WTC11 (cell line): ENCODE measurements at regions not wholly inside any gene's neighbourhood (a gene's known extent, or its start where the extent isn't known, plus 50 kb on each side); places are given as distances from the start of the nearest gene placed in this dataset.

Experiments used
- ATAC-seq: fragments of 200-7000 bp; cut with Tn5 transposase; 2 replicates; pipeline ENCODE4 v1.10.0; 2021; ENCODE audit warnings: mild to moderate bottlenecking, moderate library complexity
- CTCF ChIA-PET: fragments of 300-600 bp; sonication (Branson Sonifier 250); formaldehyde crosslinking; loops from one replicate; lab custom pipeline; 2021; ENCODE audit warnings: antibody characterized with exemption; lab: Charles Lee
- POLR2A ChIA-PET: fragments of 350-600 bp; sonication (Branson Sonifier 250); formaldehyde crosslinking; loops from one replicate; lab custom pipeline; 2021; ENCODE audit warnings: antibody characterized with exemption; lab: Charles Lee
- DNase-seq: peaks from one replicate; pipeline ENCODE4 v3.0.0; 2021; ENCODE audit warnings: low spot score
- H3K27ac Mint-ChIP-seq: 2 replicates; pipeline ENCODE4 v1.8.0; 2021; ENCODE audit warnings: mixed read lengths
- H3K27me3 Mint-ChIP-seq: 2 replicates; pipeline ENCODE4 v1.8.0; 2021; ENCODE audit warnings: low read depth, mild to moderate bottlenecking, moderate library complexity, mixed read lengths
- H3K36me3 Mint-ChIP-seq: 2 replicates; pipeline ENCODE4 v1.8.0; 2021; ENCODE audit warnings: mixed read lengths
- H3K4me1 Mint-ChIP-seq: 2 replicates; pipeline ENCODE4 v1.8.0; 2022; ENCODE audit warnings: mixed read lengths
- H3K4me3 Mint-ChIP-seq: 2 replicates; pipeline ENCODE4 v1.8.0; 2021; ENCODE audit warnings: mild to moderate bottlenecking, moderate library complexity, mixed read lengths
- H3K9me3 Mint-ChIP-seq: 2 replicates; pipeline ENCODE4 v1.8.0; 2021; ENCODE audit warnings: mixed read lengths
- CDX4 ChIP-seq: fragments of 250-450 bp; sonication (Bioruptor Pico); IDR thresholded peaks from 2 replicates; pipeline ENCODE4 v1.9.0; 2021; ENCODE audit warnings: moderate library complexity, mild to moderate bottlenecking, inconsistent platforms, borderline replicate concordance
- CREM ChIP-seq: sonication (generic); formaldehyde crosslinking; IDR thresholded peaks from 2 replicates; pipeline ENCODE4 v1.8.1; 2022; ENCODE audit warnings: mild to moderate bottlenecking, missing genetic modification reagents, moderate library complexity
- EMX1 ChIP-seq: fragments of 250-450 bp; sonication (Bioruptor Pico); IDR thresholded peaks from 2 replicates; pipeline ENCODE4 v1.8.0; 2021; ENCODE audit warnings: mild to moderate bottlenecking
- FOXP4 ChIP-seq: sonication (generic); formaldehyde crosslinking; IDR thresholded peaks from 2 replicates; pipeline ENCODE4 v1.8.0; 2022; ENCODE audit warnings: mild to moderate bottlenecking, missing genetic modification reagents
- GRHL2 ChIP-seq: fragments of 250-450 bp; sonication (Bioruptor Pico); IDR thresholded peaks from 2 replicates; pipeline ENCODE4 v1.8.0; 2022; ENCODE audit warnings: mild to moderate bottlenecking, moderate library complexity; ENCODE audit not compliant: insufficient replicate concordance, severe bottlenecking
- MXD4 ChIP-seq: fragments of 250-450 bp; sonication (Bioruptor Pico); IDR thresholded peaks from 2 replicates; pipeline ENCODE4 v1.8.0; 2021; ENCODE audit warnings: mild to moderate bottlenecking, moderate library complexity, borderline replicate concordance
- OVOL2 ChIP-seq: fragments of 250-450 bp; sonication (Bioruptor Pico); IDR thresholded peaks from 2 replicates; pipeline ENCODE4 v1.9.0; 2021; ENCODE audit warnings: mild to moderate bottlenecking, borderline replicate concordance
- PREB ChIP-seq: sonication (generic); formaldehyde crosslinking; IDR thresholded peaks from 2 replicates; pipeline ENCODE4 v1.8.1; 2022; ENCODE audit warnings: mild to moderate bottlenecking, missing genetic modification reagents, moderate library complexity, borderline replicate concordance
- RELA ChIP-seq: sonication (generic); formaldehyde crosslinking; IDR thresholded peaks from 2 replicates; pipeline ENCODE4 v1.8.1; 2022; ENCODE audit warnings: missing genetic modification reagents, mild to moderate bottlenecking, borderline replicate concordance
- RORB ChIP-seq: fragments of 250-450 bp; sonication (Bioruptor Pico); IDR thresholded peaks from 2 replicates; pipeline ENCODE4 v1.9.0; 2021; ENCODE audit warnings: mild to moderate bottlenecking
- STAT6 ChIP-seq: sonication (generic); formaldehyde crosslinking; conservative IDR thresholded peaks from 2 replicates; pipeline ENCODE4 v1.8.1; 2023; ENCODE audit warnings: mild to moderate bottlenecking, low read depth, missing genetic modification reagents, moderate library complexity
- TCF7 ChIP-seq: sonication (generic); formaldehyde crosslinking; IDR thresholded peaks from 2 replicates; pipeline ENCODE4 v1.8.0; 2022; ENCODE audit warnings: mild to moderate bottlenecking, low read depth, missing genetic modification reagents, moderate library complexity
- ZBTB21 ChIP-seq: sonication (generic); formaldehyde crosslinking; IDR thresholded peaks from 2 replicates; pipeline ENCODE4 v1.8.1; 2023; ENCODE audit warnings: mild to moderate bottlenecking, missing genetic modification reagents, borderline replicate concordance
- ZBTB43 ChIP-seq: sonication (generic); formaldehyde crosslinking; IDR thresholded peaks from 2 replicates; pipeline ENCODE4 v1.8.1; 2023; ENCODE audit warnings: mild to moderate bottlenecking, missing genetic modification reagents
- ZNF416 ChIP-seq: fragments of 250-450 bp; sonication (Bioruptor Pico); IDR thresholded peaks from 2 replicates; pipeline ENCODE4 v1.9.0; 2021; ENCODE audit warnings: mild to moderate bottlenecking, inconsistent platforms
- ZNF671 ChIP-seq: fragments of 250-450 bp; sonication (Bioruptor Pico); IDR thresholded peaks from 2 replicates; pipeline ENCODE4 v1.8.0; 2021; ENCODE audit warnings: mild to moderate bottlenecking
- ZSCAN18 ChIP-seq: fragments of 250-450 bp; sonication (Bioruptor Pico); IDR thresholded peaks from 2 replicates; pipeline ENCODE4 v2.1.2; 2022; ENCODE audit warnings: mild to moderate bottlenecking, moderate library complexity
- TF ChIP-seq, protein P1 (sequence below): sonication (generic); formaldehyde crosslinking; IDR thresholded peaks from 2 replicates; pipeline ENCODE4 v1.8.0; 2023; ENCODE audit warnings: missing genetic modification reagents, mild to moderate bottlenecking, borderline replicate concordance
- TF ChIP-seq, protein P2 (sequence below): sonication (generic); formaldehyde crosslinking; IDR thresholded peaks from 2 replicates; pipeline ENCODE4 v1.8.1; 2023; ENCODE audit warnings: mild to moderate bottlenecking, missing genetic modification reagents, moderate library complexity
- TF ChIP-seq, protein P3 (sequence below): sonication (generic); formaldehyde crosslinking; IDR thresholded peaks from 2 replicates; pipeline ENCODE4 v1.8.0; 2022; ENCODE audit warnings: mild to moderate bottlenecking, missing genetic modification reagents

DNA sequence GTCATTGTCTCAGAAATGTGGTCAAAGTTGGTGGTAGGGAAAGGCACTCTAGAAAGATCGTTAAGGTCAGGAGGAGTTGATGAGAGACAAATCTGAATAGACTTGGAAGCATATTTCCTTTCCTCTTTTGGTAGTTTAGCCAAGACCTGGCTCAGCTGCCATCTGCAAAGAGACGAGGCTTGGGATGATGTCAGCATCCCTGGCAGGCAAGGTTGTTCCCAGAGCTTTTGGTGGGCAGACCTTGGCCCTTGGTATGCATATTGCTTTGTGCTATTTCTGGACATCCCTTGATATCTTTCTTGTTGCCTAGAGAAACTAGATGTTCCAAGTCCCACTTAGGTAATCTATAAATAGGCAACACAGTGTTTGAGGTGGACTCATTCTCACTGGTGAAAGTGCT, 82.4 kb upstream of the NAF1 start:
- Mint-ChIP-seq H3K4me3 (no peak overlapping the region), H3K4me1 (peaks cover 3% of the 10 kb centered on the region; the same call in 1 of the 2 replicates), H3K36me3 (peaks cover 10% of the 10 kb centered on the region), H3K27ac (no peak overlapping the region), H3K27me3 (no peaks in the 10 kb centered on the region), H3K9me3 (peaks cover 19% of the 10 kb centered on the region)
- no peak for TF ChIP-seq CREM (CRISPR knock-in tag)
- no peak for TF ChIP-seq ZBTB21 (CRISPR knock-in tag)
- TF ChIP-seq EMX1 (CRISPR knock-in tag): no peak
- no peak for TF ChIP-seq GRHL2 (CRISPR knock-in tag)
- no peak for TF ChIP-seq TCF7 (CRISPR knock-in tag)
- TF ChIP-seq RORB (CRISPR knock-in tag): no peak
- TF ChIP-seq, protein P1, sequence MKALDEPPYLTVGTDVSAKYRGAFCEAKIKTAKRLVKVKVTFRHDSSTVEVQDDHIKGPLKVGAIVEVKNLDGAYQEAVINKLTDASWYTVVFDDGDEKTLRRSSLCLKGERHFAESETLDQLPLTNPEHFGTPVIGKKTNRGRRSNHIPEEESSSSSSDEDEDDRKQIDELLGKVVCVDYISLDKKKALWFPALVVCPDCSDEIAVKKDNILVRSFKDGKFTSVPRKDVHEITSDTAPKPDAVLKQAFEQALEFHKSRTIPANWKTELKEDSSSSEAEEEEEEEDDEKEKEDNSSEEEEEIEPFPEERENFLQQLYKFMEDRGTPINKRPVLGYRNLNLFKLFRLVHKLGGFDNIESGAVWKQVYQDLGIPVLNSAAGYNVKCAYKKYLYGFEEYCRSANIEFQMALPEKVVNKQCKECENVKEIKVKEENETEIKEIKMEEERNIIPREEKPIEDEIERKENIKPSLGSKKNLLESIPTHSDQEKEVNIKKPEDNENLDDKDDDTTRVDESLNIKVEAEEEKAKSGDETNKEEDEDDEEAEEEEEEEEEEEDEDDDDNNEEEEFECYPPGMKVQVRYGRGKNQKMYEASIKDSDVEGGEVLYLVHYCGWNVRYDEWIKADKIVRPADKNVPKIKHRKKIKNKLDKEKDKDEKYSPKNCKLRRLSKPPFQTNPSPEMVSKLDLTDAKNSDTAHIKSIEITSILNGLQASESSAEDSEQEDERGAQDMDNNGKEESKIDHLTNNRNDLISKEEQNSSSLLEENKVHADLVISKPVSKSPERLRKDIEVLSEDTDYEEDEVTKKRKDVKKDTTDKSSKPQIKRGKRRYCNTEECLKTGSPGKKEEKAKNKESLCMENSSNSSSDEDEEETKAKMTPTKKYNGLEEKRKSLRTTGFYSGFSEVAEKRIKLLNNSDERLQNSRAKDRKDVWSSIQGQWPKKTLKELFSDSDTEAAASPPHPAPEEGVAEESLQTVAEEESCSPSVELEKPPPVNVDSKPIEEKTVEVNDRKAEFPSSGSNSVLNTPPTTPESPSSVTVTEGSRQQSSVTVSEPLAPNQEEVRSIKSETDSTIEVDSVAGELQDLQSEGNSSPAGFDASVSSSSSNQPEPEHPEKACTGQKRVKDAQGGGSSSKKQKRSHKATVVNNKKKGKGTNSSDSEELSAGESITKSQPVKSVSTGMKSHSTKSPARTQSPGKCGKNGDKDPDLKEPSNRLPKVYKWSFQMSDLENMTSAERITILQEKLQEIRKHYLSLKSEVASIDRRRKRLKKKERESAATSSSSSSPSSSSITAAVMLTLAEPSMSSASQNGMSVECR: no peak
- no peak for TF ChIP-seq CDX4 (CRISPR knock-in tag)
- TF ChIP-seq, protein P2, sequence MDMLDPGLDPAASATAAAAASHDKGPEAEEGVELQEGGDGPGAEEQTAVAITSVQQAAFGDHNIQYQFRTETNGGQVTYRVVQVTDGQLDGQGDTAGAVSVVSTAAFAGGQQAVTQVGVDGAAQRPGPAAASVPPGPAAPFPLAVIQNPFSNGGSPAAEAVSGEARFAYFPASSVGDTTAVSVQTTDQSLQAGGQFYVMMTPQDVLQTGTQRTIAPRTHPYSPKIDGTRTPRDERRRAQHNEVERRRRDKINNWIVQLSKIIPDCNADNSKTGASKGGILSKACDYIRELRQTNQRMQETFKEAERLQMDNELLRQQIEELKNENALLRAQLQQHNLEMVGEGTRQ (CRISPR knock-in tag): no peak
- no peak for TF ChIP-seq ZSCAN18 (CRISPR knock-in tag)
- no peak for TF ChIP-seq RELA (CRISPR knock-in tag)
- no peak for TF ChIP-seq STAT6 (CRISPR knock-in tag)
- no peak for TF ChIP-seq OVOL2 (CRISPR knock-in tag)
- no peak for TF ChIP-seq ZBTB43 (CRISPR knock-in tag)
- TF ChIP-seq MXD4 (CRISPR knock-in tag): no peak
- TF ChIP-seq PREB (CRISPR knock-in tag): no peak
- TF ChIP-seq ZNF416 (CRISPR knock-in tag): no peak
- no peak for TF ChIP-seq FOXP4 (CRISPR knock-in tag)
- TF ChIP-seq, protein P3, sequence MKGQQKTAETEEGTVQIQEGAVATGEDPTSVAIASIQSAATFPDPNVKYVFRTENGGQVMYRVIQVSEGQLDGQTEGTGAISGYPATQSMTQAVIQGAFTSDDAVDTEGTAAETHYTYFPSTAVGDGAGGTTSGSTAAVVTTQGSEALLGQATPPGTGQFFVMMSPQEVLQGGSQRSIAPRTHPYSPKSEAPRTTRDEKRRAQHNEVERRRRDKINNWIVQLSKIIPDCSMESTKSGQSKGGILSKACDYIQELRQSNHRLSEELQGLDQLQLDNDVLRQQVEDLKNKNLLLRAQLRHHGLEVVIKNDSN: no peak
- no peak for TF ChIP-seq ZNF671 (CRISPR knock-in tag)
- ATAC-seq: no peak
- no peak for DNase-seq
- ChIA-PET POLR2A (no interaction called here), CTCF (no interaction called here)
